ENCODE measurements at regions not wholly inside any gene's neighbourhood (a gene's known extent, or its start where the extent isn't known, plus 50 kb on each side); places are given as distances from the start of the nearest gene placed in this dataset.

- DNase-seq: no peak
These were observed 52.0 kb upstream of the RPL11 start for GRCh38 chr1:23639460-23640095.

- no peak for DNase-seq
These were observed 52.8 kb upstream of the RPL11 start for GRCh38 chr1:23638786-23639241.

GRCh38 chr1:23638188-23638619 lies 53.4 kb upstream of the RPL11 start:
- no peak for DNase-seq

GRCh38 chr1:23636009-23636408 lies 55.6 kb upstream of the RPL11 start:
- no peak for DNase-seq

- DNase-seq: peak; percentile 61
These were observed 56.6 kb upstream of the RPL11 start for GRCh38 chr1:23634840-23635651.

GRCh38 chr1:23634518-23634839 lies 57.1 kb upstream of the RPL11 start:
- no peak for DNase-seq

GRCh38 chr1:23632479-23633160 lies 59.0 kb upstream of the RPL11 start:
- no peak for DNase-seq

- no peak for DNase-seq
These were observed 61.8 kb upstream of the RPL11 start for GRCh38 chr1:23629708-23630290.

- peak; percentile 67 for DNase-seq
These were observed 62.6 kb upstream of the RPL11 start for GRCh38 chr1:23628951-23629387.

GRCh38 chr1:23627069-23627735 lies 64.4 kb upstream of the RPL11 start:
- peak; percentile 59 for DNase-seq

GRCh38 chr1:23625929-23626535 lies 65.6 kb upstream of the RPL11 start:
- DNase-seq: no peak

GRCh38 chr1:23625459-23625858 lies 66.1 kb upstream of the RPL11 start:
- DNase-seq: no peak

GRCh38 chr1:23624440-23624839 lies 65.1 kb upstream of the ID3 start:
- DNase-seq: peak; percentile 55

- no peak for DNase-seq
These were observed 63.0 kb upstream of the ID3 start for GRCh38 chr1:23622284-23622683.

- DNase-seq: peak; percentile 51
These were observed 61.3 kb upstream of the ID3 start for GRCh38 chr1:23620605-23621004.

- DNase-seq: peak; percentile 94
These were observed 60.2 kb upstream of the ID3 start for GRCh38 chr1:23619299-23620188.

- DNase-seq: no peak
These were observed 59.3 kb upstream of the ID3 start for GRCh38 chr1:23618586-23619083.

- no peak for DNase-seq
These were observed 57.8 kb upstream of the ID3 start for GRCh38 chr1:23617084-23617521.

- DNase-seq: no peak
These were observed 57.1 kb upstream of the ID3 start for GRCh38 chr1:23616292-23616824.

GRCh38 chr1:23615852-23616251 lies 56.6 kb upstream of the ID3 start:
- DNase-seq: no peak

GRCh38 chr1:23615423-23615822 lies 56.1 kb upstream of the ID3 start:
- no peak for DNase-seq
